22Rv1 (cell line): ENCODE measurements at regions not wholly inside any gene's neighbourhood (a gene's known extent, or its start where the extent isn't known, plus 50 kb on each side); places are given as distances from the start of the nearest gene placed in this dataset.

Experiments used
- ZFX ChIP-seq: fragments of 450-650 bp; IDR thresholded peaks from 2 replicates; pipeline ENCODE4 v1.6.1; 2017; ENCODE audit warnings: antibody characterized with exemption, borderline replicate concordance
- TF ChIP-seq, protein P1 (sequence below): fragments of 450-650 bp; IDR thresholded peaks from 2 replicates; pipeline ENCODE4 v1.5.1; 2017; ENCODE audit warnings: mild to moderate bottlenecking

DNA sequence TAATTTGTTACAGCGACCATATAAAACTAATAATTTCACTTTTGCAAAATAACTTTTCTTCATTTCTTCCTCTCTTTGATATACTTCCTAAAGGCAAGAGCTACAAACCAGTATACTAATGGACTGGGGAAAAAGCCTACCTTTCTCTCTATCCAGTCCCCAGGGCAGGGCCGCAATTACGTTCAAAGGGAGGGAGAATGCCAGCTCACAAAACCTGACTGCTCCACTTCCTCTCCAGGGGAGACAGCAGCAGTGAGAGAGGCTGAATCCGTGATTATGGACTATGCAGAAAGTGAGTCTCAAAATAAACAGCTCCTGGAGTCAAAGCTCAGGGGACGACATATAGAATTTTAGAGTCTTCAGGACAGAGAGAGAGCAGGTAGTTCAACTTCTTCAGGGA is 126.9 kb upstream of the HES1 start:
- TF ChIP-seq, protein P1, sequence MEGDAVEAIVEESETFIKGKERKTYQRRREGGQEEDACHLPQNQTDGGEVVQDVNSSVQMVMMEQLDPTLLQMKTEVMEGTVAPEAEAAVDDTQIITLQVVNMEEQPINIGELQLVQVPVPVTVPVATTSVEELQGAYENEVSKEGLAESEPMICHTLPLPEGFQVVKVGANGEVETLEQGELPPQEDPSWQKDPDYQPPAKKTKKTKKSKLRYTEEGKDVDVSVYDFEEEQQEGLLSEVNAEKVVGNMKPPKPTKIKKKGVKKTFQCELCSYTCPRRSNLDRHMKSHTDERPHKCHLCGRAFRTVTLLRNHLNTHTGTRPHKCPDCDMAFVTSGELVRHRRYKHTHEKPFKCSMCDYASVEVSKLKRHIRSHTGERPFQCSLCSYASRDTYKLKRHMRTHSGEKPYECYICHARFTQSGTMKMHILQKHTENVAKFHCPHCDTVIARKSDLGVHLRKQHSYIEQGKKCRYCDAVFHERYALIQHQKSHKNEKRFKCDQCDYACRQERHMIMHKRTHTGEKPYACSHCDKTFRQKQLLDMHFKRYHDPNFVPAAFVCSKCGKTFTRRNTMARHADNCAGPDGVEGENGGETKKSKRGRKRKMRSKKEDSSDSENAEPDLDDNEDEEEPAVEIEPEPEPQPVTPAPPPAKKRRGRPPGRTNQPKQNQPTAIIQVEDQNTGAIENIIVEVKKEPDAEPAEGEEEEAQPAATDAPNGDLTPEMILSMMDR = no peak
- no peak for TF ChIP-seq ZFX
